ENCODE measurements at regions not wholly inside any gene's neighbourhood (a gene's known extent, or its start where the extent isn't known, plus 50 kb on each side); places are given as distances from the start of the nearest gene placed in this dataset.

GRCh38 chr1:195428927-195429326, 1179.3 kb downstream of the KCNT2 start:
- no peaks in the 10 kb centered on the region for H3K27me3 ChIP-seq (replicated peaks in 1 of 2; ENCODE audit: control insufficient read depth in 2 of 2, insufficient read depth in 2 of 2, low read length in 1 of 2)
- no peaks in the 10 kb centered on the region for H4K20me1 ChIP-seq (ENCODE audit: control insufficient read depth, insufficient read depth)
- H3K4me1 ChIP-seq (ENCODE audit: control insufficient read depth, insufficient read depth, low read length), result no peaks in the 10 kb centered on the region
- CTCF ChIA-PET, result interaction anchor here (0.5 to 0.6 kb wide), 2 partner anchors 186 to 225 kb away, joined by 3 read pairs; no protein-coding TSS in a partner anchor
- no TSS peak for BruUV-seq (replicated peaks)
- in situ Hi-C loops (cut with MboI) (no loop called here), intact Hi-C loops (cut with micrococcal nuclease; ENCODE audit: unreplicated experiment) (no loop called here)
- no peaks in the 10 kb centered on the region for H3K36me3 ChIP-seq (ENCODE audit: control insufficient read depth in 2 of 2, insufficient read depth in 2 of 2, low read length in 1 of 2)
- FAIRE-seq (no peak), DNase-seq (ENCODE audit: low read depth, low spot score) (no peak), ATAC-seq (no peak)
- H3K4me3 ChIP-seq, result no peak overlapping the region
- no peaks in the 10 kb centered on the region for H3K79me2 ChIP-seq (ENCODE audit: control insufficient read depth, insufficient read depth, low read length)
- H3K27ac ChIP-seq (ENCODE audit: control insufficient read depth, insufficient read depth), result no peak overlapping the region
- RAD21 ChIA-PET (ENCODE audit: unreplicated experiment), result no interaction called here
- TF ChIP-seq CEBPZ (IDR thresholded peaks at IDR 0.05; ENCODE audit: low read depth, low read length) (no peak), FOXM1 (IDR thresholded peaks at IDR 0.05; ENCODE audit: low read depth, low read length) (no peak), ZNF24 (IDR thresholded peaks at IDR 0.05) (no peak), SUZ12 (IDR thresholded peaks at IDR 0.05; ENCODE audit: unreplicated experiment) (no peak), ELK1 (IDR thresholded peaks at IDR 0.05; ENCODE audit: low read depth, low read length) (no peak), HDGF (IDR thresholded peaks at IDR 0.05) (no peak), NR2F1 (conservative IDR thresholded peaks at IDR 0.05) (no peak), ZNF207 (IDR thresholded peaks at IDR 0.05; ENCODE audit: borderline replicate concordance) (no peak), HDAC2 (IDR thresholded peaks at IDR 0.05) (no peak), IRF4 (IDR thresholded peaks at IDR 0.05; ENCODE audit: low read depth, low read length) (no peak), MYC (IDR thresholded peaks at IDR 0.05; ENCODE audit: insufficient read depth, insufficient read length, insufficient replicate concordance, low read length, severe bottlenecking) (no peak), ZNF384 (IDR thresholded peaks at IDR 0.05; ENCODE audit: borderline replicate concordance, low read depth, low read length) (no peak), IKZF1 (conservative IDR thresholded peaks at IDR 0.05) (no peak), NFYB (IDR thresholded peaks at IDR 0.05; ENCODE audit: insufficient read depth, low read depth, low read length) (no peak), SPI1 (IDR thresholded peaks at IDR 0.05; ENCODE audit: borderline replicate concordance, insufficient read depth, low read depth, low read length) (no peak), BCLAF1 (IDR thresholded peaks at IDR 0.05) (no peak), HDAC6 (IDR thresholded peaks at IDR 0.05; ENCODE audit: unreplicated experiment) (no peak)
- no peak overlapping the region for H2AFZ ChIP-seq (ENCODE audit: control insufficient read depth, low read depth, low read length)
- WGBS (ENCODE audit: insufficient coverage, insufficient replicate concordance, low lambda C conversion rate, missing lambda C conversion rate), result 8% methylated on average over 4 of the region's 4 CpGs
- H3K9ac ChIP-seq (ENCODE audit: control insufficient read depth, insufficient read depth, low read length), result no peak overlapping the region
- H3K4me2 ChIP-seq (ENCODE audit: control insufficient read depth, insufficient read depth), result no peak overlapping the region
- SMC1A ChIA-PET (ENCODE audit: uncharacterized antibody, unreplicated experiment), result no interaction called here
- POLR2A ChIA-PET, result no interaction called here
- H3K9me3 ChIP-seq (replicated peaks; ENCODE audit: control insufficient read depth, insufficient read depth, low read length), result no peaks in the 10 kb centered on the region
